ENCODE measurements at regions not wholly inside any gene's neighbourhood (a gene's known extent, or its start where the extent isn't known, plus 50 kb on each side); places are given as distances from the start of the nearest gene placed in this dataset.
A peak's percentile ranks its signal among the peaks of the same experiment; 100 is the strongest.

- DNase-seq, result no peak
These were observed 137.9 kb upstream of the POU3F3 start for GRCh38 chr2:104716061-104716460.

- peak; percentile 33 for DNase-seq
These were observed 120.5 kb upstream of the POU3F3 start for GRCh38 chr2:104733226-104733943.

GRCh38 chr2:104734937-104735586 is 118.9 kb upstream of the POU3F3 start:
- no peak for DNase-seq

GRCh38 chr2:104736026-104736425 is 117.9 kb upstream of the POU3F3 start:
- DNase-seq, result no peak

GRCh38 chr2:104741860-104742259 is 112.1 kb upstream of the POU3F3 start:
- no peak for DNase-seq

GRCh38 chr2:104744537-104744936 is 109.4 kb upstream of the POU3F3 start:
- DNase-seq, result no peak

- DNase-seq, result no peak
These were observed 108.1 kb upstream of the POU3F3 start for GRCh38 chr2:104745846-104746245.

GRCh38 chr2:104746299-104746698 is 107.6 kb upstream of the POU3F3 start:
- no peak for DNase-seq

- DNase-seq, result no peak
These were observed 107.1 kb upstream of the POU3F3 start for GRCh38 chr2:104746858-104747257.

- DNase-seq, result no peak
These were observed 104.0 kb upstream of the POU3F3 start for GRCh38 chr2:104749856-104750460.

- DNase-seq, result peak; percentile 30
These were observed 101.4 kb upstream of the POU3F3 start for GRCh38 chr2:104752504-104752903.

GRCh38 chr2:104755026-104755878 is 98.7 kb upstream of the POU3F3 start:
- no peak for DNase-seq

- no peak for DNase-seq
These were observed 97.8 kb upstream of the POU3F3 start for GRCh38 chr2:104756118-104756517.

GRCh38 chr2:104757056-104757455 is 96.9 kb upstream of the POU3F3 start:
- no peak for DNase-seq

GRCh38 chr2:104758199-104758620 is 95.7 kb upstream of the POU3F3 start:
- no peak for DNase-seq

- DNase-seq, result no peak
These were observed 91.9 kb upstream of the POU3F3 start for GRCh38 chr2:104762031-104762430.

GRCh38 chr2:104766683-104767082 is 87.2 kb upstream of the POU3F3 start:
- DNase-seq, result no peak

- DNase-seq, result peak; percentile 4
These were observed 85.2 kb upstream of the POU3F3 start for GRCh38 chr2:104768694-104769093.

GRCh38 chr2:104769096-104769495 is 84.8 kb upstream of the POU3F3 start:
- no peak for DNase-seq

GRCh38 chr2:104772996-104773395 is 80.9 kb upstream of the POU3F3 start:
- DNase-seq, result peak; percentile 17

GRCh38 chr2:104774631-104775030 is 79.3 kb upstream of the POU3F3 start:
- DNase-seq, result no peak

- DNase-seq, result no peak
These were observed 76.2 kb upstream of the POU3F3 start for GRCh38 chr2:104777721-104778120.

- no peak for DNase-seq
These were observed 72.8 kb upstream of the POU3F3 start for GRCh38 chr2:104781151-104781550.
